Type B pancreatic cell (in vitro differentiated cells): ENCODE measurements at regions not wholly inside any gene's neighbourhood (a gene's known extent, or its start where the extent isn't known, plus 50 kb on each side); places are given as distances from the start of the nearest gene placed in this dataset.

Experiments
- DNase-seq: peaks from one replicate; pipeline ENCODE4 v3.0.0; 2021; ENCODE audit warnings: mixed read lengths; ENCODE audit not compliant: unreplicated experiment; ENCODE audit errors: extremely low spot score
- H3K27ac Mint-ChIP-seq: 2 replicates; pipeline ENCODE4 v1.8.0; 2021; ENCODE audit warnings: mild to moderate bottlenecking, mixed read lengths
- H3K27me3 Mint-ChIP-seq: 2 replicates; pipeline ENCODE4 v1.8.0; 2021; ENCODE audit warnings: mixed read lengths
- H3K36me3 Mint-ChIP-seq: 2 replicates; pipeline ENCODE4 v1.8.0; 2021; ENCODE audit warnings: mixed read lengths
- H3K4me1 Mint-ChIP-seq: one replicate; pipeline ENCODE4 v1.8.0; 2021; ENCODE audit warnings: mixed read lengths; ENCODE audit not compliant: unreplicated experiment
- H3K4me3 Mint-ChIP-seq: 2 replicates; pipeline ENCODE4 v1.8.0; 2021; ENCODE audit warnings: mild to moderate bottlenecking, mixed read lengths
- H3K9me3 Mint-ChIP-seq: 2 replicates; pipeline ENCODE4 v1.8.0; 2021; ENCODE audit warnings: mixed read lengths
- TF ChIP-seq, protein P1 (sequence below): fragments of 200-600 bp; sonication (generic); conservative IDR thresholded peaks from 2 replicates; pipeline ENCODE4 v1.5.0; 2021; ENCODE audit warnings: antibody characterized with exemption, mild to moderate bottlenecking

DNA sequence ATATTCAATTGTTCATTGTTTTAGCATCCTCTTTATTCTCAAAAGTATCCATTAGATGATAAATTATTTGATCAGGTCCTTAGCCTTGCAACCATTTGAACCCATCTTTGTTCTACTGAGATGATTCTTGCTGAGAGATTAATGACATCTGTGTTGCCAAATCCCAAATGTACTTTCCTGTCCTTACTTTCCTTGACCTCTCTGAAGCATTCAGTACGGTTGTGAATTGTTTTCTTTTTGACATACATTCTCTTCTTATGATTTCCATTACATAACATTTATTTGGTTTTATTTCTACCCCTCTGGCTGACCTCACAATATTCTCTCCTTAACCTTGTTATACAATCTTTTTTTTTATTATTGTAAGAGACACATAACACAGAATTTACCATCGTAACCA lies 1058.6 kb upstream of the CNTNAP5 start:
- Mint-ChIP-seq H3K36me3 (no peaks in the 10 kb centered on the region), H3K4me3 (no peak overlapping the region), H3K4me1 (no peaks in the 10 kb centered on the region), H3K9me3 (peaks cover 6% of the 10 kb centered on the region), H3K27ac (no peak overlapping the region), H3K27me3 (no peaks in the 10 kb centered on the region)
- TF ChIP-seq, protein P1, sequence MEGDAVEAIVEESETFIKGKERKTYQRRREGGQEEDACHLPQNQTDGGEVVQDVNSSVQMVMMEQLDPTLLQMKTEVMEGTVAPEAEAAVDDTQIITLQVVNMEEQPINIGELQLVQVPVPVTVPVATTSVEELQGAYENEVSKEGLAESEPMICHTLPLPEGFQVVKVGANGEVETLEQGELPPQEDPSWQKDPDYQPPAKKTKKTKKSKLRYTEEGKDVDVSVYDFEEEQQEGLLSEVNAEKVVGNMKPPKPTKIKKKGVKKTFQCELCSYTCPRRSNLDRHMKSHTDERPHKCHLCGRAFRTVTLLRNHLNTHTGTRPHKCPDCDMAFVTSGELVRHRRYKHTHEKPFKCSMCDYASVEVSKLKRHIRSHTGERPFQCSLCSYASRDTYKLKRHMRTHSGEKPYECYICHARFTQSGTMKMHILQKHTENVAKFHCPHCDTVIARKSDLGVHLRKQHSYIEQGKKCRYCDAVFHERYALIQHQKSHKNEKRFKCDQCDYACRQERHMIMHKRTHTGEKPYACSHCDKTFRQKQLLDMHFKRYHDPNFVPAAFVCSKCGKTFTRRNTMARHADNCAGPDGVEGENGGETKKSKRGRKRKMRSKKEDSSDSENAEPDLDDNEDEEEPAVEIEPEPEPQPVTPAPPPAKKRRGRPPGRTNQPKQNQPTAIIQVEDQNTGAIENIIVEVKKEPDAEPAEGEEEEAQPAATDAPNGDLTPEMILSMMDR = no peak
- no peak for DNase-seq

DNA sequence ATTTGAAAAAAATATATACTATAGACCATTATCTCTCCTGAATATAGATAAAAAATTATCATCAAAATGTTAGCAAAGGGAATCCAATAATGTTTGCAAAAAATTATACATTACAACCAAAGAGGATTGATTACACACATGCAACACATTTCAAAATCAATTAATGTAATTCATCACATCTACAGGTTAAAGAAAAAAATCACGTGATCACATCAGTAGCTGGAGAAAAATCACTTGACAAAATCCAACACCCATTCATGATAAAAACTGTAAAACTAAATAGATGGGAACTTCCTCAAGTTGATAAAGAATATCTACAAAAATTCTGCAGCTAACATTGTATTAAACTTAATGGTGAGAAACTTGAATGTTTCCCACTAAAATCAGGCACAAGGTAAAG lies 1047.5 kb upstream of the CNTNAP5 start:
- DNase-seq = no peak
- no peaks in the 10 kb centered on the region for H3K9me3 Mint-ChIP-seq
- no peak overlapping the region for H3K27ac Mint-ChIP-seq
- no peaks in the 10 kb centered on the region for H3K27me3 Mint-ChIP-seq
- TF ChIP-seq, protein P1 = no peak
- H3K36me3 Mint-ChIP-seq = no peaks in the 10 kb centered on the region
- H3K4me3 Mint-ChIP-seq = no peak overlapping the region
- no peaks in the 10 kb centered on the region for H3K4me1 Mint-ChIP-seq

DNA sequence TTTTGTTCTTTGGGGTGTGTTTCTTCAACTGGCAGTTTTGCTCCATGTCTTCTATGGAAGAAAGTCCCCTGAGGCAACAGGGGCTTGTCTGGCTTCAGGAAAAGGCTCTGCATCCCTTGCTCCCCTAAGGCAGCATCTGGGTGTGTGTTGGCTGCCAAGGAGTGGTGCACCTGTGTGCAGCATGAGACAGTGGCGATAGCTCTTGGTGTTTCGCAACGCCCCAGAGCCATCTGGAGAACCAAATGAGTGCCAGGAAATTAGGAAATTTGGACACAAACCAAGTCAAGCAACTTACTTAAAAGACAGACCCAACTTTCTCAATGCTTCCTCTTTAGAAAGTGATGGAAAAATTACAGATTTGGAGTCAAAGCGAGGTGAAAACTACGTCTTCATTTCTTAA lies 1044.4 kb upstream of the CNTNAP5 start:
- no peak overlapping the region for H3K27ac Mint-ChIP-seq
- DNase-seq = no peak
- no peaks in the 10 kb centered on the region for H3K27me3 Mint-ChIP-seq
- TF ChIP-seq, protein P1 = no peak
- no peaks in the 10 kb centered on the region for H3K36me3 Mint-ChIP-seq
- H3K4me1 Mint-ChIP-seq = no peaks in the 10 kb centered on the region
- no peaks in the 10 kb centered on the region for H3K9me3 Mint-ChIP-seq
- no peak overlapping the region for H3K4me3 Mint-ChIP-seq

DNA sequence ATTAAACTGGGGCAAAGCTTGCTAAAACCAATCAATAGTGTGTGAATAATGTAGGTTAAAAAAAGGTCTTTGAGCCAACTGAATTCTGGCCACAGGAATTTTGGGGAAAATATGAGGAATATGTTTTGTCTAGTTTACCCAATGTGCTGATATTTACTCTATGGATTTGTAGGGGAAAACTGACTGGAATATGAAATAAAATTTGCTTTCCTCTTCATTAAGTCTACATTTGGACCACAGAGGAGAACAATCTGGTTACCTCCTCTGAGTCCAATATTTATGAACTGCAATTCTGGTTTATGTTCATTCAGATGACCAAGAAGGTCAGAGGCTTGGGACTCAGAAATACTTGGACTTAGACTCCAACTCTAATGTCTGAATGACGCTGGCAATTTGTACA lies 1042.2 kb upstream of the CNTNAP5 start:
- no peaks in the 10 kb centered on the region for H3K4me1 Mint-ChIP-seq
- no peaks in the 10 kb centered on the region for H3K27me3 Mint-ChIP-seq
- no peak for DNase-seq
- no peak overlapping the region for H3K4me3 Mint-ChIP-seq
- no peaks in the 10 kb centered on the region for H3K9me3 Mint-ChIP-seq
- no peak overlapping the region for H3K27ac Mint-ChIP-seq
- H3K36me3 Mint-ChIP-seq = no peaks in the 10 kb centered on the region
- TF ChIP-seq, protein P1 = no peak

DNA sequence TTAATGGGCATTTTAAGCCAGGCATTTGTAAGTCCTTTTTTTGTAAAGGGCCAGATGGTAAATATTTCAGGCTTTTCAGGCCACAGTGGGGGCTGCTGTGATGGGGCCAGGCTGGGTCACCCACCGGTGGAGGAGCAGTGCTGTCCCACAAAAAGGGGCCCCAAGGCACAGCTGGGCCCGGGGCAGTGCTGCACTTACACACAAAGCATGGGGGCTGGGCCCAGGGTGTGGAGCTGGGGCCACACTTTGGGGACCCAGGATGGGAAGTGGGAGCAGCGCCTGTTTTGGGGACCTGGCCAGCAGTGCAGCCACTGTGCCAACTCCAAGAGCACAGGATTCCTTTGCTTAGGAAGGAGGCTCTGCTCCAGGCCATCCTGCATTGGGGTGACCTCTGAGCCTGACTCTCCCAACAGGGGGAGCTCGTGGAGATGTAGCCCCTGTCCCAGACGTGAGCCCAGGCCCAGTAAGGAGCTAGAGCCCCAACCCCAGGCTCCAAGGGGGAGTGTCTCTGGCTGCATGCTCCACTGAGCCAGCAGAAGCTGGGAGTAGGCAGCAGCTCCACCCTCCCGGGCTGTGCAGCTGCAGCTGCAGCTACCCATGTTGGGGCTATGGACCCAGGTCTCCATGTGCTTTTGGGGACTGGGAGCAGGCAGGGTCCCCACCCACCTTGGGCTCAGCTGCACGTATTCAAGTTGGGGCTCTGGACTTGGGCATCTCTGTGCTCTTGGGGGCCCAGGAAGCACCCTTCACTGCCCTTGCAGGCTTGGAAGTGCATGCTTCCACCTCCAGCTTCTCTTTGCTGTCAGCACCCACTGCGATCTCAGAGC lies 1036.5 kb upstream of the CNTNAP5 start:
- TF ChIP-seq, protein P1 = no peak
- no peak overlapping the region for H3K4me3 Mint-ChIP-seq
- DNase-seq = no peak
- H3K9me3 Mint-ChIP-seq = peaks cover 3% of the 10 kb centered on the region
- H3K4me1 Mint-ChIP-seq = no peaks in the 10 kb centered on the region
- H3K36me3 Mint-ChIP-seq = no peaks in the 10 kb centered on the region
- H3K27me3 Mint-ChIP-seq = no peaks in the 10 kb centered on the region
- no peak overlapping the region for H3K27ac Mint-ChIP-seq
